ENCODE measurements at regions not wholly inside any gene's neighbourhood (a gene's known extent, or its start where the extent isn't known, plus 50 kb on each side); places are given as distances from the start of the nearest gene placed in this dataset.
A peak's percentile ranks its signal among the peaks of the same experiment; 100 is the strongest.
"Not testable (repeated sequence)": the region's sequence is repeated elsewhere in the genome, so short reads cannot be mapped to it uniquely, and the experiment has no call there.

DNA sequence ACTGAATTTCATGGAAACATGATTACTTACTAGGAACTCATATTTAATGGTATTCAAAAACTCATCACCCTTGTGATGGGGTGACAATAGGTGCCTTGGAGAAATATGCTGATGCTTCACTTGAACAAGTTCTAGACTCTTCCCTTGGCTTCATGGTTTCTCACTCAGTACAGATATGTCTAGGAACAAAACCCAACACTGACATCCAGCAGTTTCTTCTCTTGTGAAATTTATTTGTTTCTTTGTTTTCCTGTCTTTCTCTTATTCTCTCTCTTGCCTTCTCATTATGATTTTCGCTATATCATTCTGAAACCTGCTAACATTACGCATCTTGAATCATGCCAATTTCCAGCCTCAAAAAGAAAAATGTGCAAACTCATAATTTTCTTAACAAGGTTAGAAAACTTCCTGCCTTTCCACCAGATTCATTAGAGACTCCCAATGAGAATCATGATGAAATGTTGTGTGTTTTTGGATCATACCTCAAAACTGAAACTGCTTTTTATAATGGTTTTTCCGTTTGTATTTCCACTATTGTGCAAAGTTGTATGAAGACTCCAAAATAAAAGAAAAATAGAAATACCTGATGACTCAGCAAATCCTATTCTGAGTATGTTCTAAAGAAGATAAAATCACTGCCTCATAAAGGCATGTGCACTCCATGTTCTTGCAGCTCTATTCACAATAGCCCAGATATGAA, 1021.5 kb downstream of the TMEM121 start:
- ATAC-seq (ENCODE audit: insufficient number of reproducible peaks, low FRiP score, low read depth) (no peak), DNase-seq (ENCODE audit: low spot score) (no peak)
- no peaks in the 10 kb centered on the region for H3K36me3 ChIP-seq
- no peaks in the 10 kb centered on the region for H3K9me3 ChIP-seq
- TF ChIP-seq, protein P1, sequence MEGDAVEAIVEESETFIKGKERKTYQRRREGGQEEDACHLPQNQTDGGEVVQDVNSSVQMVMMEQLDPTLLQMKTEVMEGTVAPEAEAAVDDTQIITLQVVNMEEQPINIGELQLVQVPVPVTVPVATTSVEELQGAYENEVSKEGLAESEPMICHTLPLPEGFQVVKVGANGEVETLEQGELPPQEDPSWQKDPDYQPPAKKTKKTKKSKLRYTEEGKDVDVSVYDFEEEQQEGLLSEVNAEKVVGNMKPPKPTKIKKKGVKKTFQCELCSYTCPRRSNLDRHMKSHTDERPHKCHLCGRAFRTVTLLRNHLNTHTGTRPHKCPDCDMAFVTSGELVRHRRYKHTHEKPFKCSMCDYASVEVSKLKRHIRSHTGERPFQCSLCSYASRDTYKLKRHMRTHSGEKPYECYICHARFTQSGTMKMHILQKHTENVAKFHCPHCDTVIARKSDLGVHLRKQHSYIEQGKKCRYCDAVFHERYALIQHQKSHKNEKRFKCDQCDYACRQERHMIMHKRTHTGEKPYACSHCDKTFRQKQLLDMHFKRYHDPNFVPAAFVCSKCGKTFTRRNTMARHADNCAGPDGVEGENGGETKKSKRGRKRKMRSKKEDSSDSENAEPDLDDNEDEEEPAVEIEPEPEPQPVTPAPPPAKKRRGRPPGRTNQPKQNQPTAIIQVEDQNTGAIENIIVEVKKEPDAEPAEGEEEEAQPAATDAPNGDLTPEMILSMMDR (IDR thresholded peaks at IDR 0.05), result no peak
- H3K27me3 ChIP-seq (replicated peaks; ENCODE audit: insufficient read depth), result no peaks in the 10 kb centered on the region
- no peak overlapping the region for H3K27ac ChIP-seq
- H3K4me3 ChIP-seq, result no peak overlapping the region
- H3K4me1 ChIP-seq (ENCODE audit: control insufficient read depth in 1 of 2, low read depth in 2 of 2), result no peaks in the 10 kb centered on the region

DNA sequence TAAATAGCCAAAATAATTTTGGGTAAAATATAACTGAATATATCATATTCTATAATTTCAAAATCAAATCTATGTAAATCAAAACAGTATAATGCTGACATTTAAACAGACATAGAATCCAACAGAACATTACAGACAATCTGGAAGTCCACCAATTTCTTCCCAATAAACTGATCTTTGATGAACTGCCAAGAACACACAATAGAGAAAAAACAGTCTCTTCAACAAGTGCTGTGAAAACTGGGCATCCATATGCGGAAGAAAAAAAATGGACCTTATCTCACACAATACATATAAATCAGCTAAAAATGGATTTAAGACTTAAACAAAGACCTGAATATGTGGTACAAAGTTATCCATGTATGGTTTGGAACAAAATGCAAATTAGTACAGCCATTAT, 1022.7 kb downstream of the TMEM121 start:
- no peaks in the 10 kb centered on the region for H3K9me3 ChIP-seq
- H3K4me1 ChIP-seq (ENCODE audit: control insufficient read depth in 1 of 2, low read depth in 2 of 2), result no peaks in the 10 kb centered on the region
- no peaks in the 10 kb centered on the region for H3K27me3 ChIP-seq (replicated peaks; ENCODE audit: insufficient read depth)
- no peaks in the 10 kb centered on the region for H3K36me3 ChIP-seq
- ATAC-seq (ENCODE audit: insufficient number of reproducible peaks, low FRiP score, low read depth) (no peak), DNase-seq (ENCODE audit: low spot score) (no peak)
- TF ChIP-seq, protein P1 (IDR thresholded peaks at IDR 0.05), result no peak
- no peak overlapping the region for H3K4me3 ChIP-seq
- H3K27ac ChIP-seq, result no peak overlapping the region

DNA sequence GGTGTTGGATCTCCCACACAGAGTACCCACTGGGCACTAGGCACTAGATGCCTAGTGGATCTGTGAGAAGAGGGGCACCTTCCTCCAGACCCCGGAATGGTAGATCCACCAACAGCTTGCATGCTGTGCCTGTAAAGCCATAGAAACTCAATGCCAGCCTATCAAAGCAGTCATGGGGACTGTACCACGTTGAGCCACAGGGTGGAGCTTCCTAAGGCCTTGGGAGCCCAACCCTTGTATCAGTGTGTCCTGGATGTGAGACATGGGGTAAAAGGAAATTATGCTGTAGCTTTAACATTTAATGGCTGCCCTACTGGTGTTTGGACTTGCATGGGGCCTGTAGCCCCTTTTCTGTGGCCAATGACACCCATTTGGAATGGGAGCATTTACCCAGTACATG, 1024.9 kb downstream of the TMEM121 start:
- no peaks in the 10 kb centered on the region for H3K4me1 ChIP-seq (ENCODE audit: control insufficient read depth in 1 of 2, low read depth in 2 of 2)
- H3K27me3 ChIP-seq (replicated peaks; ENCODE audit: insufficient read depth), result no peaks in the 10 kb centered on the region
- H3K4me3 ChIP-seq, result no peak overlapping the region
- H3K9me3 ChIP-seq, result no peaks in the 10 kb centered on the region
- TF ChIP-seq, protein P1 (IDR thresholded peaks at IDR 0.05), result no peak
- no peak overlapping the region for H3K27ac ChIP-seq
- no peaks in the 10 kb centered on the region for H3K36me3 ChIP-seq
- DNase-seq (ENCODE audit: low spot score) (no peak), ATAC-seq (ENCODE audit: insufficient number of reproducible peaks, low FRiP score, low read depth) (no peak)

DNA sequence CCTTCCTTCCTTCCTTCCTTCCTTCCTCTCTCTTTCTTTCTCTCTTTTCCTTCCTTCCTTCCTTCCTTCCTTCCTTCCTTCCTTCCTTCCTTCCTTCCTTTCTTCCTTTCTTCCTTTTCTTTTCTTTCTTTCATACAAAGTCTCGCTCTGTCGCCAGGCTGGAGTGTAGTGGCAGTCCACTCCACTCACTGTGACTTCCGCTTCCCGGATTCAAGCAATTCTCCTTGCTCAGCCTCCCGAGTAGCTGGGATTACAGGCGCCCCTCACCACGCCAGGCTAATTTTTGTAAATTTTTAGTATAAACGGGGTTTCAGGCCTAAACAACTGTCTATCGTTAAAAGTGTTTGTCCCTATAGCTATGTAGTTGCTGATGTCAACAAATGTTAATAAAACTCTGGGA, 1029.8 kb downstream of the TMEM121 start:
- DNase-seq (ENCODE audit: low spot score); H3K27me3 ChIP-seq (replicated peaks; ENCODE audit: insufficient read depth); H3K27ac ChIP-seq; H3K36me3 ChIP-seq; H3K4me1 ChIP-seq (ENCODE audit: control insufficient read depth in 1 of 2, low read depth in 2 of 2); H3K4me3 ChIP-seq; H3K9me3 ChIP-seq; ATAC-seq (ENCODE audit: insufficient number of reproducible peaks, low FRiP score, low read depth): not testable (repeated sequence)

DNA sequence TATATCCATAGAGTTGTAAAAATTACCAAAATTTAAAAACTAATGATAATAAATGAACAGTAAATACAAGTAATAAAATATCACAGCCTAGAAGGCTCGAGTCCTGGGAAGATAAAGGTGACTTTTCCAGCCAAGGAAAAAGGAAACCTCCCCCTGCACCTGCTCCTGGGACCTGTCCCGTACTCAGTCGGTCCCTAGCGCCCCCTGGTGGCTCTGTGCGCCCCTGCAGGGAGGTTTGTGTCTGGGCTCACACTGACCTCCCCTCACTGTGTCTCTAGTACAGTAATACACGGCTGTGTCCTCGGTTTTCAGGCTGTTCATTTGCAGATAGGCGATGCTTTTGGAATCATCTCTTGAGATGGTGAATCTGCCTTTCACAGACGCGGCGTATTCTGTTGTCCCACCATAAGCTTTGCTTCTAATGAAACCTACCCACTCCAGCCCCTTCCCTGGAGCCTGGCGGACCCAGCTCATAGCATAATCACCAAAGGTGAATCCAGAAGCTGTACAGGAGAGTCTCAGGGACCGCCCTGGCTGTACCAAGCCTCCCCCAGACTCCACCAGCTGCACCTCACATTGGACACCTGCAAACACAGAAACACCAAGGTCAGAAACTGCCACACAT, 1030.4 kb downstream of the TMEM121 start:
- TF ChIP-seq, protein P1 (IDR thresholded peaks at IDR 0.05), result peak; percentile 19
- Histone ChIP-seq H3K4me1 (ENCODE audit: control insufficient read depth in 1 of 2, low read depth in 2 of 2) (no peaks in the 10 kb centered on the region), H3K4me3 (no peak overlapping the region), H3K27ac (no peak overlapping the region), H3K36me3 (no peaks in the 10 kb centered on the region), H3K27me3 (replicated peaks; ENCODE audit: insufficient read depth) (no peaks in the 10 kb centered on the region), H3K9me3 (no peaks in the 10 kb centered on the region)
- no peak for ATAC-seq (ENCODE audit: insufficient number of reproducible peaks, low FRiP score, low read depth)
- DNase-seq (ENCODE audit: low spot score), result no peak
